ENCODE measurements at regions not wholly inside any gene's neighbourhood (a gene's known extent, or its start where the extent isn't known, plus 50 kb on each side); places are given as distances from the start of the nearest gene placed in this dataset.

- Histone ChIP-seq H3K9me3 (no peaks in the 10 kb centered on the region), H3K4me3 (no peak overlapping the region), H3K27ac (no peak overlapping the region), H3K4me1 (no peaks in the 10 kb centered on the region), H3K36me3 (no peaks in the 10 kb centered on the region), H3K27me3 (no peaks in the 10 kb centered on the region)
- DNase-seq (ENCODE audit: low spot score in 2 of 2), result no peak
- TF ChIP-seq, protein P1, sequence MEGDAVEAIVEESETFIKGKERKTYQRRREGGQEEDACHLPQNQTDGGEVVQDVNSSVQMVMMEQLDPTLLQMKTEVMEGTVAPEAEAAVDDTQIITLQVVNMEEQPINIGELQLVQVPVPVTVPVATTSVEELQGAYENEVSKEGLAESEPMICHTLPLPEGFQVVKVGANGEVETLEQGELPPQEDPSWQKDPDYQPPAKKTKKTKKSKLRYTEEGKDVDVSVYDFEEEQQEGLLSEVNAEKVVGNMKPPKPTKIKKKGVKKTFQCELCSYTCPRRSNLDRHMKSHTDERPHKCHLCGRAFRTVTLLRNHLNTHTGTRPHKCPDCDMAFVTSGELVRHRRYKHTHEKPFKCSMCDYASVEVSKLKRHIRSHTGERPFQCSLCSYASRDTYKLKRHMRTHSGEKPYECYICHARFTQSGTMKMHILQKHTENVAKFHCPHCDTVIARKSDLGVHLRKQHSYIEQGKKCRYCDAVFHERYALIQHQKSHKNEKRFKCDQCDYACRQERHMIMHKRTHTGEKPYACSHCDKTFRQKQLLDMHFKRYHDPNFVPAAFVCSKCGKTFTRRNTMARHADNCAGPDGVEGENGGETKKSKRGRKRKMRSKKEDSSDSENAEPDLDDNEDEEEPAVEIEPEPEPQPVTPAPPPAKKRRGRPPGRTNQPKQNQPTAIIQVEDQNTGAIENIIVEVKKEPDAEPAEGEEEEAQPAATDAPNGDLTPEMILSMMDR (IDR thresholded peaks at IDR 0.05), result no peak
- intact Hi-C loops (cut with DNase I), result no loop called here
Observed at GRCh38 chr13:103573446-103573845, 507.2 kb upstream of the SLC10A2 start.

GRCh38 chr13:103568314-103568713, 502.1 kb upstream of the SLC10A2 start:
- H3K9me3 ChIP-seq, result no peaks in the 10 kb centered on the region
- H3K36me3 ChIP-seq, result no peaks in the 10 kb centered on the region
- no peak overlapping the region for H3K4me3 ChIP-seq
- no peak overlapping the region for H3K27ac ChIP-seq
- intact Hi-C loops (cut with DNase I), result no loop called here
- no peak for DNase-seq (ENCODE audit: low spot score in 2 of 2)
- TF ChIP-seq, protein P1 (IDR thresholded peaks at IDR 0.05), result no peak
- no peaks in the 10 kb centered on the region for H3K4me1 ChIP-seq
- no peaks in the 10 kb centered on the region for H3K27me3 ChIP-seq

DNA sequence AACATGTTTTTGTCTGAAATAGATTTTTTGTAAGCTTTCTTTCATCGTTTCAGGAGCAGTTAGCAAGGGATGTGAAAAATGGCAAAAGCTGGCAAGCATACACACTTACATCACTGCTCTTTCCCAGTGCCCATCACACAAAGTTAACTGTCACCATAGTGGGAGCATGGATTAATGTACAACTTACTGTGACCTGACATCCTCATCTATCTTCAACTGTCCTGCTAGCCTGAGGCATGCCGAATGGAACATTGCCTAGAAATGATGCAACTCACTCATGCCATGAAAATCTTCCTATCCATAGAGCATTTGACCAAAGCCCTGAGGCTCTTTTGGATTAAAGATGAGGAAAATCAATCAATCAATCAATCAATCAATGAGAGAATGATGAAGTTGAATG, 491.7 kb upstream of the SLC10A2 start:
- H3K36me3 ChIP-seq, result no peaks in the 10 kb centered on the region
- intact Hi-C loops (cut with DNase I), result no loop called here
- H3K4me3 ChIP-seq, result no peak overlapping the region
- H3K27me3 ChIP-seq, result no peaks in the 10 kb centered on the region
- TF ChIP-seq, protein P1 (IDR thresholded peaks at IDR 0.05), result no peak
- no peaks in the 10 kb centered on the region for H3K4me1 ChIP-seq
- H3K27ac ChIP-seq, result no peak overlapping the region
- DNase-seq (ENCODE audit: low spot score in 2 of 2), result no peak
- H3K9me3 ChIP-seq, result no peaks in the 10 kb centered on the region

GRCh38 chr13:103556681-103557080, 490.5 kb upstream of the SLC10A2 start:
- no peak for DNase-seq (ENCODE audit: low spot score in 2 of 2)
- Histone ChIP-seq H3K36me3 (no peaks in the 10 kb centered on the region), H3K4me3 (no peak overlapping the region), H3K27me3 (no peaks in the 10 kb centered on the region), H3K4me1 (no peaks in the 10 kb centered on the region), H3K9me3 (no peaks in the 10 kb centered on the region), H3K27ac (no peak overlapping the region)
- intact Hi-C loops (cut with DNase I), result no loop called here
- TF ChIP-seq, protein P1 (IDR thresholded peaks at IDR 0.05), result no peak

DNA sequence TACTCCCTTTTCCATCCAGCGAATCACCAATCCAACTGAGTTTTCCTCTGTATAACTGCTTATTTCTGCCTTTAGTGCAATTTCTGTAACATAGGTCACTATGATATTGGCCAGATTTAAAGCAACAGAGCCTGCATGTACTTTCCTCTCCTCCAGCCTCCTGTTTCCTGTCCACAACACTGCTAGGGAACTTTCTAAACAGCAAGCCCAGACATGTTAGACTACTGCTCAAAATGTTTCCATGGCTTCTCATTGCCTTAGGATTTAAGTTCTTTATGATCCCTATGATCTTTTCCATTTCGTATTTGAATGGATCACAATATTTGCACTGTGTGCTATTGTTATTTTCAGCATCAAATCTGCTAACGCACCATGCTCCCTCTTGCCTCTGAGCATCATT, 481.7 kb upstream of the SLC10A2 start:
- no peak overlapping the region for H3K27ac ChIP-seq

More for the DNA sequence above, 481.7 kb upstream of the SLC10A2 start:
- Histone ChIP-seq H3K4me3 (no peak overlapping the region), H3K36me3 (no peaks in the 10 kb centered on the region), H3K27me3 (no peaks in the 10 kb centered on the region), H3K4me1 (no peaks in the 10 kb centered on the region), H3K9me3 (no peaks in the 10 kb centered on the region)
- no peak for DNase-seq (ENCODE audit: low spot score in 2 of 2)
- TF ChIP-seq, protein P1 (IDR thresholded peaks at IDR 0.05), result no peak
- intact Hi-C loops (cut with DNase I), result no loop called here

All from ascending aorta (tissue), 2 donors.